A673 (cell line): ENCODE measurements at regions not wholly inside any gene's neighbourhood (a gene's known extent, or its start where the extent isn't known, plus 50 kb on each side); places are given as distances from the start of the nearest gene placed in this dataset.

Experiments used
- EZH2 ChIP-seq: fragments of 200-600 bp; sonication (generic); IDR thresholded peaks from 2 replicates; pipeline ENCODE4 v1.6.1; 2017; ENCODE audit warnings: borderline replicate concordance, low read depth, mild to moderate bottlenecking, mixed read lengths, antibody characterized with exemption, low read length; ENCODE audit not compliant: poor library complexity, severe bottlenecking
- TF ChIP-seq, protein P1 (sequence below): fragments of 300-800, 200-600 bp; sonication (generic); conservative IDR thresholded peaks from 2 replicates; pipeline ENCODE4 v1.5.1; 2017; ENCODE audit warnings: low read depth, mild to moderate bottlenecking, antibody characterized with exemption, low read length, moderate library complexity, mixed read lengths

GRCh38 chr13:63438951-63439350 is 2023.3 kb upstream of the PCDH20 start:
- TF ChIP-seq, protein P1, sequence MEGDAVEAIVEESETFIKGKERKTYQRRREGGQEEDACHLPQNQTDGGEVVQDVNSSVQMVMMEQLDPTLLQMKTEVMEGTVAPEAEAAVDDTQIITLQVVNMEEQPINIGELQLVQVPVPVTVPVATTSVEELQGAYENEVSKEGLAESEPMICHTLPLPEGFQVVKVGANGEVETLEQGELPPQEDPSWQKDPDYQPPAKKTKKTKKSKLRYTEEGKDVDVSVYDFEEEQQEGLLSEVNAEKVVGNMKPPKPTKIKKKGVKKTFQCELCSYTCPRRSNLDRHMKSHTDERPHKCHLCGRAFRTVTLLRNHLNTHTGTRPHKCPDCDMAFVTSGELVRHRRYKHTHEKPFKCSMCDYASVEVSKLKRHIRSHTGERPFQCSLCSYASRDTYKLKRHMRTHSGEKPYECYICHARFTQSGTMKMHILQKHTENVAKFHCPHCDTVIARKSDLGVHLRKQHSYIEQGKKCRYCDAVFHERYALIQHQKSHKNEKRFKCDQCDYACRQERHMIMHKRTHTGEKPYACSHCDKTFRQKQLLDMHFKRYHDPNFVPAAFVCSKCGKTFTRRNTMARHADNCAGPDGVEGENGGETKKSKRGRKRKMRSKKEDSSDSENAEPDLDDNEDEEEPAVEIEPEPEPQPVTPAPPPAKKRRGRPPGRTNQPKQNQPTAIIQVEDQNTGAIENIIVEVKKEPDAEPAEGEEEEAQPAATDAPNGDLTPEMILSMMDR, result no peak
- no peak for TF ChIP-seq EZH2
